Muscle of arm (tissue), 1 donor: ENCODE measurements at regions not wholly inside any gene's neighbourhood (a gene's known extent, or its start where the extent isn't known, plus 50 kb on each side); places are given as distances from the start of the nearest gene placed in this dataset.

Experiments used
- DNase-seq: peaks from one replicate; pipeline ENCODE4 v3.0.0-alpha.2; 2013

- no peak for DNase-seq
These were observed 469.0 kb downstream of the EPHA4 start for GRCh38 chr2:221102896-221103688.

GRCh38 chr2:221103930-221104329 lies 468.2 kb downstream of the EPHA4 start:
- no peak for DNase-seq

- DNase-seq: peak; percentile 66
These were observed 467.7 kb downstream of the EPHA4 start for GRCh38 chr2:221104361-221104811.

GRCh38 chr2:221106241-221106640 lies 465.9 kb downstream of the EPHA4 start:
- DNase-seq: no peak

- DNase-seq: no peak
These were observed 464.7 kb downstream of the EPHA4 start for GRCh38 chr2:221107424-221107823.

GRCh38 chr2:221109552-221109951 lies 462.6 kb downstream of the EPHA4 start:
- DNase-seq: no peak

GRCh38 chr2:221111739-221112138 lies 460.4 kb downstream of the EPHA4 start:
- DNase-seq: no peak

GRCh38 chr2:221112744-221113143 lies 459.4 kb downstream of the EPHA4 start:
- DNase-seq: no peak

GRCh38 chr2:221115944-221116343 lies 456.2 kb downstream of the EPHA4 start:
- DNase-seq: no peak

- DNase-seq: no peak
These were observed 451.5 kb downstream of the EPHA4 start for GRCh38 chr2:221120643-221121042.

- DNase-seq: no peak
These were observed 448.7 kb downstream of the EPHA4 start for GRCh38 chr2:221123396-221123795.

GRCh38 chr2:221124532-221125240 lies 447.4 kb downstream of the EPHA4 start:
- no peak for DNase-seq

- DNase-seq: no peak
These were observed 446.4 kb downstream of the EPHA4 start for GRCh38 chr2:221125691-221126090.

GRCh38 chr2:221129657-221130056 lies 442.4 kb downstream of the EPHA4 start:
- DNase-seq: no peak

GRCh38 chr2:221130431-221130830 lies 441.7 kb downstream of the EPHA4 start:
- no peak for DNase-seq

GRCh38 chr2:221133941-221134340 lies 438.2 kb downstream of the EPHA4 start:
- no peak for DNase-seq

- no peak for DNase-seq
These were observed 437.4 kb downstream of the EPHA4 start for GRCh38 chr2:221134718-221135117.

GRCh38 chr2:221135699-221136098 lies 436.4 kb downstream of the EPHA4 start:
- no peak for DNase-seq

- no peak for DNase-seq
These were observed 434.7 kb downstream of the EPHA4 start for GRCh38 chr2:221137385-221137784.

- no peak for DNase-seq
These were observed 429.8 kb downstream of the EPHA4 start for GRCh38 chr2:221142341-221142740.

GRCh38 chr2:221143231-221143630 lies 428.9 kb downstream of the EPHA4 start:
- no peak for DNase-seq

GRCh38 chr2:221144909-221145308 lies 427.2 kb downstream of the EPHA4 start:
- DNase-seq: no peak

GRCh38 chr2:221145396-221145795 lies 426.7 kb downstream of the EPHA4 start:
- DNase-seq: no peak
